ENCODE measurements at regions not wholly inside any gene's neighbourhood (a gene's known extent, or its start where the extent isn't known, plus 50 kb on each side); places are given as distances from the start of the nearest gene placed in this dataset.

DNA sequence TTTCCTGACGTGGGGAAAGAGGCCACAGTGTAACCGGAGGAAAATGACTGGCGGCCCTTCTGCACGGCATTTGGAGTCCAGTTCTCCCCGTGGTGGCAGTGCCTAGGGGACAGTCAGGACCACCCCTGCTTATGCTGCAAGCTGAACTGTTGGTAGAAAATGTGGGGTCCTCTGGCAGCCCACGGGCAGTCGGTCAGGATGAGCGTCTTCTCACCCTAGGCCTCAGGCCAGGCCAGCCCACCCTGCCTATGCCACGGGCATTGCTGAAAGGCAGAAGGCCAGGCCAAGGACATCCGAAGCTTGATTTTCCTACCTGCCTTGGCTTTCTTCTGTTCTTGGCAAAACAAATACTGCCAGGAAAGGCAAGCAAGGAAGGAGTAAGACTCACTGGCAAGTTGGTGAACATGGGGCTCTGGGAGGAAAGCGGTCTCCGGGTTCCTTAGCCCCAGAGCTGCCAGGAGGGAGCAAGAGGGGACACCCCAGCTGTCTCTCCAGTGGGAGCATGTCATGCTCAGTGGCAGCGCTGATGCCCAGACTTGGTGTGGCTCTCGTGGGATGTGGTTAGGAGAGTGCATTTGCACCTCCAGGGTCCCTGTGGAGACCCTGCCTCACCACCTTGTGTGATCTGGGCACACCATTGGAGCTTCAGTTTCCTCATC lies 311.6 kb downstream of the QKI start:
- peaks cover 3% of the 10 kb centered on the region for H3K4me1 Mint-ChIP-seq (ENCODE audit: low read depth)
- H3K36me3 Mint-ChIP-seq (ENCODE audit: low read depth) = no peaks in the 10 kb centered on the region
- TF ChIP-seq, protein P1, sequence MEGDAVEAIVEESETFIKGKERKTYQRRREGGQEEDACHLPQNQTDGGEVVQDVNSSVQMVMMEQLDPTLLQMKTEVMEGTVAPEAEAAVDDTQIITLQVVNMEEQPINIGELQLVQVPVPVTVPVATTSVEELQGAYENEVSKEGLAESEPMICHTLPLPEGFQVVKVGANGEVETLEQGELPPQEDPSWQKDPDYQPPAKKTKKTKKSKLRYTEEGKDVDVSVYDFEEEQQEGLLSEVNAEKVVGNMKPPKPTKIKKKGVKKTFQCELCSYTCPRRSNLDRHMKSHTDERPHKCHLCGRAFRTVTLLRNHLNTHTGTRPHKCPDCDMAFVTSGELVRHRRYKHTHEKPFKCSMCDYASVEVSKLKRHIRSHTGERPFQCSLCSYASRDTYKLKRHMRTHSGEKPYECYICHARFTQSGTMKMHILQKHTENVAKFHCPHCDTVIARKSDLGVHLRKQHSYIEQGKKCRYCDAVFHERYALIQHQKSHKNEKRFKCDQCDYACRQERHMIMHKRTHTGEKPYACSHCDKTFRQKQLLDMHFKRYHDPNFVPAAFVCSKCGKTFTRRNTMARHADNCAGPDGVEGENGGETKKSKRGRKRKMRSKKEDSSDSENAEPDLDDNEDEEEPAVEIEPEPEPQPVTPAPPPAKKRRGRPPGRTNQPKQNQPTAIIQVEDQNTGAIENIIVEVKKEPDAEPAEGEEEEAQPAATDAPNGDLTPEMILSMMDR (IDR thresholded peaks at IDR 0.05) = no peak
- H3K9me3 Mint-ChIP-seq (ENCODE audit: low read depth) = no peaks in the 10 kb centered on the region
- H3K27me3 Mint-ChIP-seq (ENCODE audit: low read depth) = no peaks in the 10 kb centered on the region
- H3K27ac Mint-ChIP-seq (ENCODE audit: unreplicated experiment) = no peak overlapping the region
- no peak for DNase-seq (ENCODE audit: low spot score)
- H3K4me3 Mint-ChIP-seq (ENCODE audit: unreplicated experiment) = no peak overlapping the region

DNA sequence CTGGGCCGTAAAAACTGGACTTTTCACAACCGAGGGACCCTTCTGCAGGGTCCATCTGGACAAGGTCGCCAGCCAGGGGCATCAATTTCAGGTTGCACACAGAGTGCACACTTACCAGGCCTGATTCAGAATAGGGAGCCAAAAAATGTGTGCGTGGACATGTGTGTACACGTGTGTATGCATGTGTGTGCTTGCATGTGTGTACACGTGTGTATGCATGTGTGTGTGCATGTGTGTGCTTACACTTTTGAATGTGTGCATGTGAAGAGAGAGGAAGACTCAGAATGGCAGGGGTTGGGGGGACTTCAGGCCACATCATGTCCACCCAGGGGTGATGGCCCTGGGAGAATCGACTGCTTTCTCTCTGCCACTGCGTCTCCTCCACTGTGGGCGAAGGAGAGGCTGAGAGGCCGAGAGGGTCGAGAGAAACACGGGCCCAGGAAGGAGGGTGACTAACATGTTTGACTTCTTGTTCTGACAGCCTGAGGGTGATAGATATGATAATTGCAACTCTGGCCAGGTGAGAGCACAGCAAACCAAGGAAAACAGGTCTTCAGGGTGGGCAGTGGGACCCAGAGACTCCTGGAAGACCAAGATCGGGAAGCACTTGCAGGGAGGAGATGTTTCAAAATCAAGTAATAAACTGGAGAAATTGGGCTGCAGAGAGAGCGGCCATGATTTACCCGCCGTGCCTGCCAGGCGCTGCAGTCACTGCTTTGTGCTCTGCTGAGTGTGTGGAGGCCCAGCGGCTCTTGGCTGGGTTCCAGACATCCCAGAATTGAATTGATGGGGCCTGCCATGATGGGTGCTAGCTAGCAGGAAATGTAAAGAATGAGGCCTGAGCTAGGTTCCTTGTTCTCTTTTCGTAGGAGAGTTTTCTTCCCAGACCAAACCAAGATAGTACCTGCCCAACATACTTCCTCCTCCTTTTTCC lies 310.8 kb downstream of the QKI start:
- H3K36me3 Mint-ChIP-seq (ENCODE audit: low read depth) = no peaks in the 10 kb centered on the region

DNA sequence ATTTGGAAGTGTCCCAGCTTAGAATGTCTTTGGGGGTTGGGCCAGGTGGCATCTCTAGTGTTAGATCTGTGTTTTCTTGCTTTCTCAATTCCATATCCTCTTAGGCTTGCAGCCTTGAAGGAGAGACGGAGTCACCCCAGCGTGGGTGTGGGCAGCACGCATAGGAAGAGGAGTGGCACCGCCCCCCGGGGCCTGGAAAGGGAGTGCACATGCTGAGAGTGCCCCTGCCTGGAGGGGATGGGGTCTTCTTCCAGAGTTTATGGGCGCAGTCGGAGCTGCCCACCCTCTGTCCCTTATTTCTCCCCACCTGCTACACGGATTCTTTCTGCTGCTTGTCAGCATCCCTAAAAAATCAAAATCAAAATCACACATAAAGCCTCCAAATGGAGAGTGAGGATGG lies 309.7 kb downstream of the QKI start:
- Mint-ChIP-seq H3K9me3 (ENCODE audit: low read depth) (no peaks in the 10 kb centered on the region), H3K27ac (ENCODE audit: unreplicated experiment) (no peak overlapping the region), H3K27me3 (ENCODE audit: low read depth) (no peaks in the 10 kb centered on the region), H3K4me1 (ENCODE audit: low read depth) (peaks cover 3% of the 10 kb centered on the region), H3K36me3 (ENCODE audit: low read depth) (no peaks in the 10 kb centered on the region), H3K4me3 (ENCODE audit: unreplicated experiment) (no peak overlapping the region)
- TF ChIP-seq, protein P1 (IDR thresholded peaks at IDR 0.05) = no peak
- DNase-seq (ENCODE audit: low spot score) = no peak

More for the DNA sequence above, 310.8 kb downstream of the QKI start:
- no peak overlapping the region for H3K27ac Mint-ChIP-seq (ENCODE audit: unreplicated experiment)
- H3K9me3 Mint-ChIP-seq (ENCODE audit: low read depth) = no peaks in the 10 kb centered on the region
- no peak for DNase-seq (ENCODE audit: low spot score)
- H3K4me3 Mint-ChIP-seq (ENCODE audit: unreplicated experiment) = no peak overlapping the region
- H3K4me1 Mint-ChIP-seq (ENCODE audit: low read depth) = peaks cover 3% of the 10 kb centered on the region
- H3K27me3 Mint-ChIP-seq (ENCODE audit: low read depth) = no peaks in the 10 kb centered on the region
- TF ChIP-seq, protein P1 (IDR thresholded peaks at IDR 0.05) = no peak

DNA sequence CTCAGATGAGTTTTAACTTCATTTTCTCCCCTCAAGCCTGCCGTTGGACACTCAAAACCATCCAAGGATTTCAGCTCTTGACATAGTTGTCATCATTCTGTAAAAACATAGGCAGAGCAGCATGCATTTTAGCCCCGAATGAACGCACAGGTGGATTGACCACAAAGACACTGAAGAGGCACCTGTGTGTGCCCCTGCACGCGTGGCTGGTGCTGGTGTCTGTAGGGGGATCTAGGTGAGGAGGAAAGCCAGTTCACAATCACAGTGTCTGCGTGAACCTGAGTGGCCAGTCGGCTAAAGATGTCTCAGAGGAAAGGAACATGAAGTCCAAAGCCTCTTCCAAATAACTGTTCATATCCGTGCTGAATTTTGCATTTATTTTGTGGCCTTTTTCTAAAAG lies 309.2 kb downstream of the QKI start:
- no peaks in the 10 kb centered on the region for H3K36me3 Mint-ChIP-seq (ENCODE audit: low read depth)
- H3K9me3 Mint-ChIP-seq (ENCODE audit: low read depth) = no peaks in the 10 kb centered on the region
- H3K4me1 Mint-ChIP-seq (ENCODE audit: low read depth) = peaks cover 3% of the 10 kb centered on the region
- TF ChIP-seq, protein P1 (IDR thresholded peaks at IDR 0.05) = no peak
- DNase-seq (ENCODE audit: low spot score) = no peak
- H3K27ac Mint-ChIP-seq (ENCODE audit: unreplicated experiment) = no peak overlapping the region
- H3K4me3 Mint-ChIP-seq (ENCODE audit: unreplicated experiment) = no peak overlapping the region
- no peaks in the 10 kb centered on the region for H3K27me3 Mint-ChIP-seq (ENCODE audit: low read depth)

DNA sequence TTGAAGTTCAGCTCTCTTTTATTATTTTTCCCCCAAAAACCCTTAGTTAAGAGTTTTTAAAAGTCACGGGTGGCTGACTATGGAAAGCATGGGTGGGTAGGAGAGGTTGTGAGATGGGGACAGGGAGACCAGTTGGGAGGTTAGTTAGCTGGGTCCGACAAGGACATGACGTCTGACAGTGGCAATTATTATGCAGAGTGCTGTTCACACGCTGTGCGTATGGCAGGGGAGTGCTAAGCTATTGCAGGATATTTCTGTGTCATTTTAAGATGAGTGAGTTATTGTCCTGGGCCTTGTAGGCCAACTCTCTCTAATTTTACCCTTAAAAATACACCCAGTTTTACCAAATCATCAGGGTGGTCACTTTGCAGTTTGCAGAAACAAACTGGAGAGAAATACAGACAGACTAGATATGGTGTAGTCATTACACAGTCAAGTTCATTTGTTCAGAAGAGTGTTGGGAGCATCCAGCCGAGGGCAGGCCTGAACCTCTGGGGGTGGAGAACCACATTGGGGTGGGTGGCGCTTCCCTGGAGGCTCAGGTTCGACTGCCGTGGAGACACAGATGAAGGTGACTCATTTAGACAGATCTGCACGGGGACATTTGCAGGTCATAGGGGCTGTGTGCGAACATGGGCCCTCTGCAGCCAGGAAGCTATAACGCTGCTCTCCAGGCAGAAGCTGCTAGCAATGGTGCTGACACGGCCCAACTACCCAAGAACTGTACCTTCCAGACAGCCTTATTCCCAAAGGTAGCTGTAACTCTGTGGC lies 307.6 kb downstream of the QKI start:
- Mint-ChIP-seq H3K9me3 (ENCODE audit: low read depth) (no peaks in the 10 kb centered on the region), H3K27ac (ENCODE audit: unreplicated experiment) (no peak overlapping the region), H3K4me1 (ENCODE audit: low read depth) (peaks cover 13% of the 10 kb centered on the region), H3K27me3 (ENCODE audit: low read depth) (no peaks in the 10 kb centered on the region), H3K4me3 (ENCODE audit: unreplicated experiment) (no peak overlapping the region), H3K36me3 (ENCODE audit: low read depth) (no peaks in the 10 kb centered on the region)
- TF ChIP-seq, protein P1 (IDR thresholded peaks at IDR 0.05) = no peak
- no peak for DNase-seq (ENCODE audit: low spot score)
